Pons (tissue), 1 donor: ENCODE measurements at regions not wholly inside any gene's neighbourhood (a gene's known extent, or its start where the extent isn't known, plus 50 kb on each side); places are given as distances from the start of the nearest gene placed in this dataset.
A peak's percentile ranks its signal among the peaks of the same experiment; 100 is the strongest.
"Not testable (repeated sequence)": the region's sequence is repeated elsewhere in the genome, so short reads cannot be mapped to it uniquely, and the experiment has no call there.

ENCODE experiments used
- DNase-seq: peaks from one replicate; pipeline ENCODE4 v3.0.0-alpha.2; 2016; ENCODE audit warnings: low spot score

DNA sequence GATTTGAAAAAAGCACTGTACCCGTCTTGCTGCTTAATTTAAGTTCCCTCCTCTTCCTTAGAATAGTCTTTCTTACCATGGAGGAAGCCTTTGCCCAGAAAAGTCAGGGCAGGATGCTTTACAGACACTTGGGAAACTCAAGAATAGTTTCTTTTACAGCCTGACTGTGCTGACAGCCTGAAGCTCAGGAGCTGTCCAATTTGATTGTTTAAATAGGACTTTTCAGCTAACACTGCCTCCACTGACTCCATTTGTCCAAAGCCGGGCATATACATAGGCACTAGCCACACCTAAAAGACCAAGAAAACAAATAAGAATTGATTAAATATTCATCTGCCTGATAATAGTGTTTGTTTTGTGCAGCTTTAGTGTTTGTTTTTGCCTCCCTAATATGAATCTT is 110.9 kb upstream of the L3MBTL4 start:
- DNase-seq: no peak

DNA sequence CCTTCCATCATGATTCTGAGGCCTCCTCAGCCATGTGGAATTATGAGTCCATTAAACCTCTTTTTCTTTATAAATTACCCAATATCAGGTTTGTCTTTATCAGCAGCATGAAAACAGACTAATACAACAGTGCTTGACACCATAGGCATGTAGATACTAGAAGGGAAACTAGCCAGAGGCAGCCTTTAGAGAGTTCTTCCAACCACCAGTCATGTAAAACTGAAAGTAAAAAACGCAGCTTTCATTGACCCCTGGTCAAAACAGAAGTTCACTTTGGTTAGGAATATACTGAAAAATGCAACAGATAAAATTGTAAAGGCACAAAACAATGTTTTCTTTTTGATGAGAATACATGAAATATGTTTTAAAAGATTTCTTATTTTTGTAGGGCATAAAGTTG is 122.8 kb upstream of the L3MBTL4 start:
- DNase-seq: no peak

DNA sequence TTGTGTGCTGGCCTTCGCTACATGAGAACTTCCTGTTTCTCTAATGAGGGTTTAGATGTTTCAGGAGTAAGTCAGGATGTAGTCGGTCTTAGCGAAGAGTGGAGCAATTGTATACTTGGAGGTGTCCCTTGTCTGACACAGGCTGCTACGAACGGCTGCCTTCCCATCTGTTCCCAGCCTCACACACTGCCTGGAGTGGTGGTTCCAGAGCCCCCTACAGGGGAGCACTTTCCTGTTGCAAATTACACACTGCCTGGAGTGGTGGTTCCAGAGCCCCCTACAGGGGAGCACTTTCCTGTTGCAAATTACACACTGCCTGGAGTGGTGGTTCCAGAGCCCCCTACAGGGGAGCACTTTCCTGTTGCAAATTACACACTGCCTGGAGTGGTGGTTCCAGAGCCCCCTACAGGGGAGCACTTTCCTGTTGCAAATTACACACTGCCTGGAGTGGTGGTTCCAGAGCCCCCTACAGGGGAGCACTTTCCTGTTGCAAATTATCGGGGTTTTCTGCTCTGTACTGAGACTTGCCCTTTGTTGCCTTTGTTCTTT is 126.5 kb upstream of the L3MBTL4 start:
- not testable (repeated sequence) for DNase-seq

DNA sequence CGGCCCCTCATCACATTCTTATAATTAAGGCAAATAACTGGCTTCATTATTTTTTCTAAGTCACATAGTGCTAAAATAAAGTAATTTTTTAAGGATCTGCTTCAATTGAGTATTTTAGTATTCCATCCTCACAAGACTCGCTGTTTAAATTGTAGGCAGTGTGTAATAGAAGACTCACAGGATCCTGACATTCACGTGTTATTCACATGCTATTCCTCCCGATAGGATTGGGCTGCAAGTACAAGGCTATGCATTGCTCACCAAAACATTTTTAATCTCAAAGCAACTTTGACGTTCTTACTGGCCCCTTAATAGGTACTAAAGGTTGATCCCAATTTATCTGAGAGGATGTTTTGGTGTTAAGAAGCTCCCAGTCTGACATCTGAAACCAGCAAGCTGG is 127.6 kb upstream of the L3MBTL4 start:
- no peak for DNase-seq

DNA sequence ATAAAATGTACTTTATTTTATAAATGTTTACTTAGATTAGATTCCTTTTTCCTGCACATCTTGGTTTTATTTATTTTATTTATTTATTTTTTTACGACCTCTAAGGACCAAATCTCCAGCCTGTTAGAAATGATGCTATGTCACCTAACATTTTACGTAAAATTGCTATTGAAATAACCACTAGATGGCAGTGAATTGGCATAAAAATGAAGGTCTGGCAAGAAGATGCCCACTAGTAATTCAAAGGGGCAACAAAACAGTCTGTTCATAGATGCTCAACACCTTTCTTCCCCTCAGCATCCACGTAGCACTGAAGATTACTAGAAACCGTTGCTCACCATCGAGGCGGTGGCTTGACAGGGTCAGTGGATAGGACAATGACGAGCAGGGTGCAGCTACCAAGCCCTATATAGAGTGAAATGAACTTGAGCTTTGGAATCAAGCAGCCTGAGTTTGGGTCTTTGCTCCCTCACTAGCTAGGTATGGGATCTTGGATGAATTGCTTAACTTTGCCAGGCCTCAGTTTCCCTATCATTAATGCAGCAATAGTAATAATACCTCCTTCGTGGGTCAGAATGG is 128.7 kb upstream of the L3MBTL4 start:
- DNase-seq: peak; percentile 53

DNA sequence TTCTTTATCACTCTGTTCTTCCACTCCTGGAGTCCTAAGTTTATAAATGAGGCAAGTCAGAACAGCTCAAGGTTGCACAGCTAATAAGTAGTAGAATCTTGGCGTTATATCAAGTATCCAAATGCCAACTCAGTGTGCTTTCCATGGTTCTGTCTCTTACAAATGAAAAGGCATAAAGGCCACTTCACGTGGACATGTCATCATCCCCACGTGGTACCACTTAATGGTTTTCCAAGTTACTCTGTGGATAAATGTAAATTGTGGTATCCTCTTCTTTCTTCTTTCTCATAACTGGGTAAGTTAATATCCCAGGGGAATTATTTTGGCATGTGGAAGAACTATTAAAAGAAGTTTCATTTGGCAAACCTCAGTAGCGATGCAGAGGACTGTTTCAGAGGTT is 131.5 kb upstream of the L3MBTL4 start:
- no peak for DNase-seq

DNA sequence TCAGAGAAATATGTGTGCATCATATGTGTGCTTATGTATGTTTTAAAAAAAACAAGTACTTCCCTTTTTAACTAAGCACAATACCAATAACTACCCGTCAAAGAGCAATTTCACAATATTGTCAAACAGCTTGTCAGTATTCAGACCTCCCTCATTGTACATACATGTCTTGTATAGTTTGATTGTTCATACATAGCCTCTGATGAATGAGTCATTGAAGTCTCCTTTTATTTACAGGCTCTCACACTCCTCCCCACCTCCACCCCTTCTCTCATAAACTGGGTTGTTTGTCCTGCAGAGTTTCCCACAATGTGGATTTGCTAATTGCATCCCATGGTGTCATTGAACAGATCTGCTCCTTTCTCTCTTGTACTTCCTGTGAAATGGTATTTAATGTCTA is 132.8 kb upstream of the L3MBTL4 start:
- DNase-seq: peak; percentile 26

DNA sequence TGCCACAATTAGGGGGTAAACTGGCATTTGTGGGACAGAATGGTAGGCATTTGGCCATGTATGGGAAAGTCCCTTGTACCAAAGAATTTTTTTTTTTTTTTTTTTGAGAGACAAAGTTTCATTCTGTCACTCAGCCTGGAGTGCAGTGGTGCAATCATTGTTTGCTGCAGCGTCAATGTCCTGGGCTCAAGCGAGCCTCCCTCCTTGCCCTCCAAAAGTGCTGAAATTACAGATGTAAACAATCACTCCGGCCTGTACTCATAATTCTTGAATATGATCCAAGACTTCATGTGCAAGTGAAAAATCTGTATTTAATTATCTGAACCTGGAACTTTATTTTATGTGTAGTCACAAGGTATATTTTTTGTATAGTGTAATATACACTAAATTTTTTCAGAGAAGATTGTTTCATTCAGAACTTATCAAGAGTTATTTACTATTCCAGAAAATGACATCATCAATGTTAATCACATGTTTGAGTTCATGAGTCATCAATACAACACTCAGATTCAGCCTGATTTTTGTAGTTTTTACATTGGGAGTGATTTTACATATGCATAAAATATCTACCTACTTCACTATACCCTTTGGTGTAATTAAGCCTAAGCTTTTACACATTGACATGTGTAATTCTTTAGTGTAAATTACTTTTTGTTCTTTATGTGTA is 138.7 kb upstream of the L3MBTL4 start:
- no peak for DNase-seq

DNA sequence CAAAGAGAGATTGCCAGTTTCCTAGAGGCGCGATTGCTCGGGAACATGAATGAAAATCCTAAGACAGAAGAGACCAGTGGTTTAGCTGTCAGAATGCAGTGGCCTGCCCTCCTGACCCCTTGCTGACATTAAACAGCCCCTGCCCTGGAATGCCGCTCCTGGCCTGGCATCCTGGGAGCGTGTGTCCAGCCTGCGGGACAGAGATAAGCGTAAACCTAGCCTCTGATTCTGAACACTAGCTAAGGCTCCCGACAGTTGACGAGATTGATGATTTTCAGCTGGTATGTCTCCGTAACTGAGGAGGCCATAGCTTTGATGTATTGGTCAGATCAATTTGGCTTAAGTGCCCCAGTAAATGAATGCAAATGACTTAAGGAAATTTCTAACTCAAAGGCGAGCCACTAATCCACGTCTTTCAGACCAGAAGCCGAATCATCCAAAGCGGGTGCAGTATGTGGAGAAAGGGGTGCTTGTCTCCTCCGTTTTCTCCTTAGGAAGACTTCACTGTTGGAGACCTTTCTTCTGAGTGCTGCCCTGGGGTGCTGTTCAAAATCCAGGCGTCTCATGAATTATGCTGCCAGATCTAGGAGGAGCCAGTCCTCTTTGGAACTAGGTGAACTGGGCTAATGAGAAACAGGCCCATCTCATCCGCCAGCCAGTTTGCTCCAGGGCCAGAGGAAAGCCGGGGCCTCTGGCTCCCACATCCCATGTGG is 142.5 kb upstream of the L3MBTL4 start:
- no peak for DNase-seq

DNA sequence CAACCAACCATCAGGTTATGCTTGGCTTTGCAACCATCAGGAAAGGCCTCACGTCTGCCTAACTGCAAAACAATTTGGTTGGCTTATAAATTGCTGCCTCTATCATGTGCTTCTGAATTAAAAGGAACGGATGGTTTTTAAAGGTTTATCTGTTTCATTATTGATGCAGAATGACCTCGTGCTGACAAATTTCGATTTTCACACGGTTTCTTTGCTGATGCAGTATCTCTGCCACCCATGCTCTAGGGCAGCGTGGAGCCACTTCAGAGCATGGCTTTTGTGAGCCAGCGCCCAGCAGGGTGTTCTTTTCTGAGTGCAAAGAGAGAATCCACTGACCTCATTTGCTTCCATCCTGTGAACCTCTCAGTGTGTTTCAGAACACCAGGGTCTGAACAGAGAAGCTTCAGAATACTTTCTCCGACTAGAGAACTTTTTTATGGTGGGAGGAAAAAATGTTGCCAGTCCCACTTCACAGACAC is 143.1 kb upstream of the L3MBTL4 start:
- DNase-seq: no peak

DNA sequence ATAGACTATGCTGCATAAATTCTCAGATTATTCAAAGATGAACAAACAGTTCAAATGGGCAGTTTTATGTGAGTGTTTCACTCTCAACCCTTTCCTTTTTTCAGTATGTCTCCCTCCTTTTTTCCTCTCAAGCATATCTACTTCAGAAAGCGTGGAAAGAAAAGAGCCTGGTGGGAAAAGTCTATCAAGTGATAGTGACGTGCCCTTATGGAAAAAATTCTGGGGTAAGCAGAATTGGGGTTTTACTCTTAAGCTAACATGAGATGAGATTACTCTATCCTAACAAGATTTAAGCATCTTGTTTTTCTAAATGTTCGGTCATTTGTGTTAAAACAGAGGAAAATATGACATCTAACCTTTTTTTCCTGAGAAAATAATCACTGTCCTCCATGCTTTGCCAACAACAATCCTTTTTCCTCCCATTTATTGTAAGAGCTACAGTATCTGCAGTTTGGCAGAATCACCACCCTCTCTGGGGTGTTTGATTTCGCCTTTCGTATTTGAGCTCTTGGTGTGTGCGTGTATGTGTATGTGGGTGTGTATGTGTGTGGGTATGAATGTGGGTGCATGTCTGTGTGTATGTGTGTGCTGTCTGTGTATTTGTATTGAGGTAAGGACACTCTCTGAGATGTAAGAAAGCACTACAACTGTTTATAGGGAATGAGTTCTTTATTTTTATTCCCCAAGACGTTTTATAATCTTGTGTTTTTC is 143.9 kb upstream of the L3MBTL4 start:
- DNase-seq: no peak

DNA sequence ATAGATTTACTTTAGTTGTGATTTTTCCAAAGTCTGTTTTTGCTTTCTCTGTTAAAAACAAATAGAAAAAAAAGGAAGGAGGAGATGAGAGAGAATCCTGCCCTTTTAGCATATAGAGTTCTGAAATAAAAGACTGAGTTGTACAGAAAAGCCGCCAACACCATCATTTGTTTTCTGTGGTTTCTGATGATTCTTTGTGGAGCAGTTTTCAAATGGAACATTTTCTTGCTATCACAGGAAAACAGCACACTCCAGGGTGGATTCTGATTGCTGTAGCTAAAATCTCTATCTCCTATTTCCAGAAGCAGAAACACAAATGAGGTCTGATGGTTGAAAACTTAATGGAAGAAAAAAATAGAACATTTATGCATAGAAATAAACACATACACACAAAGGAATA is 144.6 kb upstream of the L3MBTL4 start:
- no peak for DNase-seq

DNA sequence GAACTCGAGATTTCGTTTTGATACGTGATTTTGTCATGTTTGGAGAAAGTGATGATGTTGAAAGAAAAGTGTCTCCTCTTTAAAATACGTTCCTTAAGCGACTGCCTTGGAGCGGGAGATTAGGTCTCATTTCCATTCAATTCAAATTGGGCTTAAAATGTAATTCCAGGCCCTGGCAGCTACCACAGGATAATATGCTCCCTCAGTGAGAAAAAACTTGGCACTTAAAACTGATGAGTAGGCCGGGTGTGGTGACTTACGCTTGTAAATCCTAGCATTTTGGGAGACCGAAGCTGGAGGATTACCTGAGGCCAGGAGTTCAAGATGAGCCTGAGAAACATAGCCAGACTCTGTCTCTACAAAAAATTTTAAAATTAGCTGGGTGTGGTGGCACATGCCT is 146.3 kb upstream of the L3MBTL4 start:
- DNase-seq: no peak

DNA sequence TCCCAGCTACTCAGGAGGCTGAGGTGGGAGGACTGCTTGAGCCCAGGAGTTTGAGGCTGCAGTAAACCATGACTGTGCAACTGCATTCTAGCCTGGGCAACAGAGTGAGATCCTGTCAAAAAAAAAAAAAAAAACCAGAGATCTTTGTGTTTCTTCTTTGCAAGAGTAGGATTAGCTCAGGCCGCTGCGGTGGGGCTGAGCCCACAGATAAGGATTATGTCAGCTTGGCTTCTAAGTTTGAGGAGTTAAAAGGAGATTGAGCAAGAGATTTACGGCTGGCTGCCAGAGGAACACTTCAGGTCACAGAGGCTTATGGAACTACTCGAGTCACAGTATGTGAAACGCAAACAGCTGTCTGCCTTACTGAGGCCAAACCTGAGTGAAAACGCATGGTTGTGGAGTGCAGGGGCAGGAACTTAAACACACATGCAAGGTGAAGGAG is 146.7 kb upstream of the L3MBTL4 start:
- DNase-seq: no peak

DNA sequence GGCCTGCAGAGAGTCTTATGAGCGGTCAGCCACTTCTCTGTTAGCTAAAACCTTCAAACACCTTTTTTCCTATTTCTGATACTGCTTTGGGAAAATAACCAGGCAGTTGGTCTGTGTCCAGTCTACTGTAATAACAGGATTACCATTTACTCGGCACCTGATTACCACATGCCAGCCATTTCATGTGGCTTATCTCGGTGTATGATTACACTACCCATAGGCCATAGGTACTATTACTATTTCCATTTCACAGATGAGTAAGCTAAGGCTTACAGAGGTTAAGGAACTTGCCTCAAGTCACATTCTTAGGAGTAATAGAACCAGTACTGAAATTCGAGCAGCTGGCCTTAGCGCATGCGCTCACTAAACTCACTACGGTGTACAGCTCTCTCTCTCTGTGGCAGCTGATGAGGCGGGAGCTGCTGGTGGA is 147.2 kb upstream of the L3MBTL4 start:
- no peak for DNase-seq

DNA sequence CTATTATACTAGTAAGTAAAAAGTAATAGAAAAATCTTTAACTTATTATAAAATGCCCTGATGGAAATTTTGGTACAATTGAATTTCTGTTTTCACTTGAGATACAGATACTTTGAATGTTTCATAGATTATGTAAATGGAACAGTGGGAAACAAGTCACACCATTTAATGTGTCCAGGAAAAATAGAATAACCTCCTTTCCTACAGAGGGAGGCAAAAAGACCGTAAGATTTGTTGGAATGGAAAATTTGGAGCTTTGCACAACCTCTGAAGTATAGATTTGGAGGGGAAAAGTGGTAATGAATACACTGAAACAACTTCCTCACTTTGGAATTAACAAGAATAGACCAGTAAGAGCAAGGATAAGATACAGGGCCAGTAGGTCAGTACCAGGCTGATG is 149.2 kb upstream of the L3MBTL4 start:
- no peak for DNase-seq

DNA sequence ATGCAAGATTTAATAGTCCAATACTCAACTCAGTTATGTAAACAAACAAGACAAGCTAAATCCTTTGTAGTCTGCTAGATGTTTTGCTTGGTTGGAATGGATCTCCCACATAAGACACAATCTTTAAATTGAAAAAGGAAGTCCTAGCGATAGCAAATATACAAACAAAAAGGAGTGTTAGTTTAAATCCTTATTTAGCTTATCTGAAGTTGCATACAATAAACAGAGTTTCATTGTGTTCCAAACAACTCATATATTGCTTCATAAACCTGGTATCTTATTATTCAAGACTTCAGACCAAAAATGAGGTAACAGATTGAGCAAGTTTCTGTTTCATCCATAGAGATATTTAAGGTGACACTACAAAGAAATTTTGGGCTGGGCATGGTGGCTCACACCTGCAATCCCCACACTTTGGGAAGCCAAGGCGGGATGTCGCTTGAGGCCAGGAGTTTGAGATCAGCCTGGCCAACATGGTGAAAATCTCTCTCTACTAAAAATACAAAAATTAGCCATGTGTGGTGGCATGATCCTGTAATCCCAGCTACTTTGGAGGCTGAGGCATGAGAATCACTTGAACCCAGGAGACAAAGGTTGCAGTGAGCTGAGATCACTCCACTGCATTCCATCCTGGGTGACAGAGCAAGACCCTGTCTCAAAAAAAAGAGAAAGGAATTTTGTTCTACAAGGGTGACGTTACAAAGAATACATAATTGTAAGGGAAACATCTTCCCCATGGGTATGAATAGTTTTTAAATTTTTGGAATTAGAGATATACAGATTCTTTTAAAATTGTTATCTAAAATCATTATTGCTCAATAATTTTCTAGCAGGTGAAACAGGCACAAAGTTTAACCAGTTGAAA is 150.5 kb upstream of the L3MBTL4 start:
- DNase-seq: no peak

DNA sequence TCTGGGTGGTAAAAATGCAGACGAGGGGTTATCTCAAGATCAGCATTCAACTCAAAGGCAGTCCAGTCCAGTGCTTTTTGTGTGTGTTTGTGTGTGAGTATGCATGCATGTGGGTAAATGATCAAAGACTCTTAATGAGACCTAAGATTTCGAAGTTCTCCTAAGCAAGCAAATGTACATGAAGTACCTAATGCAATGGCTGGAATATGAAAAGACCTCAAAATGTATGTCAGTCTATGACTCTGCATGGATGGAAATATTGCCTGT is 151.0 kb upstream of the L3MBTL4 start:
- no peak for DNase-seq

DNA sequence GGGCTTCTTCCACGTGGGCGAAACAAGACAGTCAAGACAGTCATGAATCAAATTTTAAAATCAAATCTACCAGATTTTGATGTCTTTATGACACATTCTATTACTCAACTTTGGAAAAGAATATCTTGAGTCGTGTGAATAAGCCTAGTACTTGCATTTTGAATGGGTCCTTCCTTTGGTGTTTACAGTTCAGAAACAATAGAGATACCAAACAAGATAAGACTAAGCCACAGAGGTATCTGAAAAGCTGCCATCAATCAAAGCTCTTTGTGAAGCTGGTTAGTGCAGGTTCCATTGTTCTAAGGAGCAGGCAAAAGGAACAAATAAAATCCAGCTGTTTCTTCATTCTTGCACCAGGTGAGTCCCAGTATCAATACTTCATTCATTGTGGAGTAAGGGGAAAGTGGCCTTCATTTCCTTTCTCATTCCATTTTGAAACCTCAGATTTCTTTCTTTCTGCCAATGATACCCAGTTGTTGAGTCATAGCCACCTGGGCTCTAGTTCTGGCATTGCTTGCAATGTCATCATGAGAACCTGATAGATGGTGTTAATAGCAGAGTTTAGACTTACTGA is 151.7 kb upstream of the L3MBTL4 start:
- DNase-seq: no peak

DNA sequence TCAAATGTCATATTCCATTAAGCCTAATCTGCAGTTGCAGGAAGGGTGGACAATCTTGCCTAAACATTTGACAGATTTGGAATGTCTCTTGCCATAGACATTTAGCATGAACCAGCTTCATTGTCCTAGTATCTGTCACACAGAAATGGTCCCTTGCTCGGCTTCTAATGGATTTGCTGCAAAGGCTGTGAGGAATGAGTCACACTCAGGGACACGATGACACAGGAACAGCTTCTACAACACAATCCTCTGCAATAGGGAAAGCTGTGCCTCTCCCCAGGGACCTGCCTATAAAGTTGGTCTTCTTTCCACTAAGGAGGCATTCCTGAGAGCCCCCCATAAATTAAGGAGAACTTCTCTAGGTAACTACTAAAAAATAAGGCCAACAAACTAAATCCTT is 155.1 kb upstream of the L3MBTL4 start:
- peak; percentile 12 for DNase-seq

DNA sequence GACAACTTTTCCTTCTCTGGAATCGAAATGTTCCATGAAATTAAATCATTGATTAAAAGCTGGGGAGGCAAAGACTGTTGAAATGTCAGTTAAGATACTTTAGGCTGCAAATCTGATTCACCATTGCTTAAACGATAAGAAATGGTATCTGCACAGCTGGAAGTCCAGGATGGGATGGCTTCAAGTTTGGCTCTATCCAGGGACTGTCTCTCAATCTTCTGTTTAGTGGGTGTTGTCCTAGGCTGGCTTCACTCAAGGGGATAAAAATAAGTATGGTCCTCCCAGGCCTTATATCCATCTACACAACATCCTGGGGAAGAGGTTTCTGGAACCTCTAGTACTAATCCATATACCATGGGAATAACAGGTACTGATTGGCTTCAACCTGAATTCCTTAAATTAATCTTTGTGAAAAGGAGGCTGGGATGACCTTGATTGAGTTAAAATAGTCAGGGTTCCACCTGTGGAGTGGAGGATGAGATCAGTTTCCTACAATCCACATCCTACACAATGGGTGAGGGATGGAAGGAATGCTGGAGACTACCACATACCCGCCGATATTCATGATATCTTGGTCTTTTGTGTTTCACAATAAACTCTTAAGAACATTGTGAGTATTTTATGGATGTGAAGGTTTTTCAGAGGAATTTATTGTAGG is 156.0 kb upstream of the L3MBTL4 start:
- DNase-seq: no peak
